CD4-positive, alpha-beta T cell treated with Interleukin-4 for 1 hour (primary cell): ENCODE measurements at regions not wholly inside any gene's neighbourhood (a gene's known extent, or its start where the extent isn't known, plus 50 kb on each side); places are given as distances from the start of the nearest gene placed in this dataset.
"Not testable (repeated sequence)": the region's sequence is repeated elsewhere in the genome, so short reads cannot be mapped to it uniquely, and the experiment has no call there.

Source experiments
- DNase-seq, 2 donors: peaks; one replicate each; pipeline ENCODE4 v3.0.0-alpha.2; 2020 to 2022

GRCh38 chr2:54065411-54065810 lies 50.0 kb upstream of the ACYP2 start:
- no peak for DNase-seq

- no peak for DNase-seq
Measured at GRCh38 chr2:54063967-54064535, 51.4 kb upstream of the ACYP2 start.

- DNase-seq = no peak
Measured at GRCh38 chr2:54062401-54062800, 53.0 kb upstream of the ACYP2 start.

- DNase-seq = no peak
Measured at GRCh38 chr2:54061272-54061671, 54.1 kb upstream of the ACYP2 start.

GRCh38 chr2:54059986-54060385 lies 55.4 kb upstream of the ACYP2 start:
- no peak for DNase-seq

GRCh38 chr2:54059504-54059903 lies 55.9 kb upstream of the ACYP2 start:
- no peak for DNase-seq

GRCh38 chr2:54058449-54058848 lies 57.0 kb upstream of the ACYP2 start:
- no peak for DNase-seq

- no peak for DNase-seq
Measured at GRCh38 chr2:54054774-54055173, 60.6 kb upstream of the ACYP2 start.

GRCh38 chr2:54054271-54054670 lies 61.1 kb upstream of the ACYP2 start:
- DNase-seq = no peak

GRCh38 chr2:54053830-54054229 lies 61.6 kb upstream of the ACYP2 start:
- no peak for DNase-seq

GRCh38 chr2:54052825-54053718 lies 62.3 kb upstream of the ACYP2 start:
- DNase-seq = peak in 1 of 2 donors; percentile 34

- DNase-seq = no peak
Measured at GRCh38 chr2:54050445-54050844, 65.0 kb upstream of the ACYP2 start.

- no peak for DNase-seq
Measured at GRCh38 chr2:54049365-54049764, 66.0 kb upstream of the ACYP2 start.

GRCh38 chr2:54048896-54049295 lies 66.5 kb upstream of the ACYP2 start:
- DNase-seq = not testable (repeated sequence)

GRCh38 chr2:54048117-54048785 lies 67.2 kb upstream of the ACYP2 start:
- peak in 1 of 2 donors; percentile 32 for DNase-seq

GRCh38 chr2:54047658-54048057 lies 67.8 kb upstream of the ACYP2 start:
- no peak for DNase-seq

GRCh38 chr2:54047091-54047490 lies 68.3 kb upstream of the ACYP2 start:
- no peak for DNase-seq

- no peak for DNase-seq
Measured at GRCh38 chr2:54042897-54043620, 72.3 kb upstream of the PSME4 start.

- DNase-seq = no peak
Measured at GRCh38 chr2:54042341-54042740, 71.5 kb upstream of the PSME4 start.

- peak in 1 of 2 donors; percentile 32 for DNase-seq
Measured at GRCh38 chr2:54041135-54041534, 70.3 kb upstream of the PSME4 start.

- DNase-seq = no peak
Measured at GRCh38 chr2:54040685-54041084, 69.9 kb upstream of the PSME4 start.

GRCh38 chr2:54040250-54040649 lies 69.5 kb upstream of the PSME4 start:
- no peak for DNase-seq

GRCh38 chr2:54038835-54039234 lies 68.0 kb upstream of the PSME4 start:
- DNase-seq = no peak
